Esophagus muscularis mucosa (tissue), 3 donors: ENCODE measurements at regions not wholly inside any gene's neighbourhood (a gene's known extent, or its start where the extent isn't known, plus 50 kb on each side); places are given as distances from the start of the nearest gene placed in this dataset.

Experiments used
- CTCF ChIP-seq, 3 experiments: fragments of 200-600 bp in 2 of 3; fragments of 450-650 bp in 1 of 3; sonication (generic) in 2 of 3; IDR thresholded peaks; one replicate each; pipeline ENCODE4 v1.5.1; 2017 to 2019; ENCODE audit warnings: antibody characterized with exemption in 3 of 3, mild to moderate bottlenecking in 2 of 3, moderate library complexity in 1 of 3
- POLR2A ChIP-seq: fragments of 450-650 bp; IDR thresholded peaks from one replicate; pipeline ENCODE4 v1.6.1; 2017; ENCODE audit warnings: antibody characterized with exemption, moderate library complexity, mild to moderate bottlenecking, low read depth
- POLR2AphosphoS5 ChIP-seq, 2 donors: sonication (generic); formaldehyde crosslinking; IDR thresholded peaks; one replicate each; pipeline ENCODE4 v1.6.1; 2017; ENCODE audit warnings: antibody characterized with exemption in 2 of 2

GRCh38 chr18:41751161-41751560 lies 203.9 kb upstream of the PIK3C3 start:
- TF ChIP-seq POLR2A (no peak), CTCF (IDR thresholded peaks at IDR 0.05) (no peak), POLR2AphosphoS5 (IDR thresholded peaks at IDR 0.05) (no peak)
